D721Med (cell line): ENCODE measurements at regions not wholly inside any gene's neighbourhood (a gene's known extent, or its start where the extent isn't known, plus 50 kb on each side); places are given as distances from the start of the nearest gene placed in this dataset.
"Not testable (repeated sequence)": the region's sequence is repeated elsewhere in the genome, so short reads cannot be mapped to it uniquely, and the experiment has no call there.

ENCODE experiments used
- DNase-seq: peaks from one replicate; pipeline ENCODE4 v3.0.0; 2011; ENCODE audit warnings: low spot score; ENCODE audit not compliant: insufficient read length
- FAIRE-seq: peaks from 2 replicates; lab custom pipeline; 2011; peaks lifted over from hg19 to GRCh38; lab: Jason Lieb, UNC
- TF ChIP-seq, protein P1 (sequence below): IDR thresholded peaks from 2 replicates; pipeline ENCODE4 v1.5.1; 2012; ENCODE audit warnings: mild to moderate bottlenecking, control low read depth; ENCODE audit not compliant: insufficient read depth; ENCODE audit errors: missing control alignments

DNA sequence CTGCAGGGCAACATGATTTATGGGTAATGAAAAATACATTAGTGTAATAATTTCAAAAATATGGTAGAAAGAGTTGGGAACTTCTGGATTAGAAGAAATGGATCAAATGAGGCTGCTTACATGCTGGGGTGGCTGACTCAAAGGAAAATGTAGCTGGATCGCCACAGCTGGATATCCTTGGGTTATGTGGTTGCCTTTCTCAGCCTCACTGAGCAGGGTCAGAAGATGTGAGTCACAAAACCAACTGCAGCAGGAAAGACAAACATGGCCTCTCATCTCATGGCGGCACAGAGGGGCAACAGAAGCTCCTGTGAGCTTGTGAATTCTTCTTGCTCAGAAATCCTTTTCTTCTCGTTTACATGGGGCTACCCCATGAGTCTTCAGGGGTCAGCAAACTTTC, 317.1 kb upstream of the SPRED2 start:
- no peak for DNase-seq
- FAIRE-seq = no peak
- TF ChIP-seq, protein P1, sequence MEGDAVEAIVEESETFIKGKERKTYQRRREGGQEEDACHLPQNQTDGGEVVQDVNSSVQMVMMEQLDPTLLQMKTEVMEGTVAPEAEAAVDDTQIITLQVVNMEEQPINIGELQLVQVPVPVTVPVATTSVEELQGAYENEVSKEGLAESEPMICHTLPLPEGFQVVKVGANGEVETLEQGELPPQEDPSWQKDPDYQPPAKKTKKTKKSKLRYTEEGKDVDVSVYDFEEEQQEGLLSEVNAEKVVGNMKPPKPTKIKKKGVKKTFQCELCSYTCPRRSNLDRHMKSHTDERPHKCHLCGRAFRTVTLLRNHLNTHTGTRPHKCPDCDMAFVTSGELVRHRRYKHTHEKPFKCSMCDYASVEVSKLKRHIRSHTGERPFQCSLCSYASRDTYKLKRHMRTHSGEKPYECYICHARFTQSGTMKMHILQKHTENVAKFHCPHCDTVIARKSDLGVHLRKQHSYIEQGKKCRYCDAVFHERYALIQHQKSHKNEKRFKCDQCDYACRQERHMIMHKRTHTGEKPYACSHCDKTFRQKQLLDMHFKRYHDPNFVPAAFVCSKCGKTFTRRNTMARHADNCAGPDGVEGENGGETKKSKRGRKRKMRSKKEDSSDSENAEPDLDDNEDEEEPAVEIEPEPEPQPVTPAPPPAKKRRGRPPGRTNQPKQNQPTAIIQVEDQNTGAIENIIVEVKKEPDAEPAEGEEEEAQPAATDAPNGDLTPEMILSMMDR = no peak

DNA sequence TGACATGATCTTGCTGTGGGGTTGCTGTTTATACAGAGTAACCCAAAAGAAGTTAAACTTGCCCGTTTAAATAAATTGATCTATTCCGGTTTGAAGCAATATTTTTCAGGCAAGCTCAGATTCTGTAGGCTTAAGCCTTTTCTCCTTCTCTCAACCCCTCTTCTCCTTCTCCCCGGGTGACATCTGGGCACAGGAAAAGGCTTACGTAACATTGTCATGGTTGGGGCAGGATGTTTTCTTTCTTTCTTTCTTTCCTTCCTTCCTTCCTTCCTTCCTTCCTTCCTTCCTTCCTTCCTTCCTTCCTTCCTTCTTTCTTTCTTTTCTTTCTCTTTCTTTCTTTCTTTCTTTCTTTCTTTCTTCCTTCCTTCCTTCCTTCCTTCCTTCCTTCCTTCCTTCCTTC, 315.5 kb upstream of the SPRED2 start:
- FAIRE-seq, DNase-seq: not testable (repeated sequence)

DNA sequence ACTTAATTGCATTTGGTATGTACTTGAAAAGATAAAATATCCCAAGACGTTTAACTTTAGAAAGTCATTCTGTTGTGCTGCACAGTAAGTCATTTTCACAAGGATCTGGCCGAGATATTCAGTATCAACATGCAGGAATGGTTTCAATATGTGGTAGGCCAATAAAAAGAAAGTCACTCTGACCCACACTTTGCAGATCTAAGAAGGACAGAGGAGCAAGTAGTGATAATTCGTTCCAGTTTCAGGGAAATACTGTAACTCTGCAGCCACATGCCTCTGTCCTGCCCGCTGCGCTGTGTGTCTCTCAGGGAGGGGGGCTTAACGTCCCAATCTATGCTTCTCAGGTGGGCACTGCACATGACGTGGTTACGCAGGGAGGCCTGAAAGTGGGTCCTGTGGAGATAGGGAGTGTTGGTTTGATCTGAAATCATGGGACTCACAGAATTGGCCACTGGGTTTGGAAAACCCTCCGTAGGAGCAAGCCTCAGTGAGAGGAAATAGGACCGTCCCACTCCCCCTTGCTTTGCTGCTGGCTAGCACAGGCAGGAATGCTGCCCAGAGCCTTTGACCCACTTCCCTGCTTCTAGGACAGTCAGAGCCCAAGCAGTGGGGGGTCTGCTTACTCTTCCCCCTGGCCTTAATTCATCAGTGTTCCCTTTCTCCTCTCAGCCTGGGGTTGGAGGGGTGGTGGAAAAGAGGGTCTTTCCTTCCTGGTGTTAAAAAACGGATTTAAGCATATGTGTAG, 314.7 kb upstream of the SPRED2 start:
- DNase-seq (no peak), FAIRE-seq (no peak)
- TF ChIP-seq, protein P1 = no peak

DNA sequence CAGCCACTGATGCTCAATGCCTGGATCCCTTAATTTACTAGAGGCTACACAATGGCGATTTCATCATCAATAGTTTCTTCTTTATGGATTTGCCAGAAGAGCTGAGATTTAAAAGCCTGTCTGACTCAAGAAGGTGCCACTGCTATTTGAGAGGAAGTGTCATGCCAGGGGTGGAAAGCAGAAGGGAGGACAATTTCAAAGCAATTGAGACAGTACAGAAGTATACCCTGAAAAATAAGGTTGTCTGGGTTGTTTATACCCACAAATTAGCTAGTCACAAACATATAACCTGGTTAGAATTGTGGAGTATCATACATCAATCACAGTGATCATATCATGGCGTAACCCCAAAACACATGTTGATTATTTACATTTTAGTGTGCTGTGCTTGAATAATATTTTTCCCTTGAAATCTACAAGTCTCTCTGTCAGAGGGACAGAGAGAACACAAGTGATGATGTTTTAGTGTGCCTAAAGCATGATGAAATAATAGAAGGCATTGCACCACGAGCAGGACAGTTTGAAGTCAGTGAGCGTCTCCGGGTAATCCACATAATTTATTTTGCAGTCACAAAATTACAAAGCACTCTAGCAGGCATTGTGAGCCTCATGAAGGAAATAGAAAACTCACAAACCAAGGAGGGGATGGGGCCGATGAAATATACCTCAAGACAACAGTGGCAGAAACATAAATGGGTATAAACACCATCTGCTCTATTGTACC, 312.2 kb upstream of the SPRED2 start:
- TF ChIP-seq, protein P1 = no peak
- DNase-seq = no peak
- no peak for FAIRE-seq

DNA sequence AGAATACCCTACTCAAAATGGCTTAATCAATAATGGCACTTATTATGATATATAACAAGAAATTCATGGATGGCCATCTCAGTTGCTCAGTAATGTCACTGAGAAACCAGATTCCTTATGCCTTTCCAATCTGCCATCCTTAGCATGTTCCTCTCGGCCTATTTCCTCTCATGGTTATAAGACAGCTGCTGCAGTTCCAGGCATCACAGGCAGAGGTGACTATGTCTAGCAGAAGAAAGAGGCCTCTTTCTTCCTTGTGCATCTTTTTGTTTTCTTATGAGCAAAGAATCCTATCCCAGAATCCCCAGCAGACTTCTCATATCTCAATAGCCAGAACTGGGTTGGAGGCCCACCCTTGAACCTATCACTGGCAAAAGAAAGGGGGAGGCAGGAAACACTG, 310.6 kb upstream of the SPRED2 start:
- TF ChIP-seq, protein P1 = no peak
- FAIRE-seq (no peak), DNase-seq (no peak)

DNA sequence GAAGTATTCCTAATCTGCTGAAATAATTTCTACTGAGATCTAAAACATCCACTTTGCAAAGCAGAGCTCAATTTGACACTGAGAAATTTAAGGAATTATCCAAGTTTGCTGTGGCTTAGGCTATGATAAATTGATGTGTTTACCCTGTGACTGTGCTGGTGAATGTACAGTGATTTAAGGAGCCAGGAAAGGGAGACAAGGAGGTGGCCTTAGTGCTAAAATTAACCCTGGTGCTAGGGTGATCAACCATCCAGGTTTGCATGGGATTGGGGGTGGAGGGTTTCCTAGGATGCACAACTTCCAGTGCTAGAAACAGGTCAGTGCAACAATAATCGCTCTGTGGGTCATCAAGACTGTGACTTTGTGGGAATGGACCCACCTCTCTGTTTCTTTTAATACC, 307.5 kb upstream of the SPRED2 start:
- no peak for DNase-seq
- no peak for FAIRE-seq

DNA sequence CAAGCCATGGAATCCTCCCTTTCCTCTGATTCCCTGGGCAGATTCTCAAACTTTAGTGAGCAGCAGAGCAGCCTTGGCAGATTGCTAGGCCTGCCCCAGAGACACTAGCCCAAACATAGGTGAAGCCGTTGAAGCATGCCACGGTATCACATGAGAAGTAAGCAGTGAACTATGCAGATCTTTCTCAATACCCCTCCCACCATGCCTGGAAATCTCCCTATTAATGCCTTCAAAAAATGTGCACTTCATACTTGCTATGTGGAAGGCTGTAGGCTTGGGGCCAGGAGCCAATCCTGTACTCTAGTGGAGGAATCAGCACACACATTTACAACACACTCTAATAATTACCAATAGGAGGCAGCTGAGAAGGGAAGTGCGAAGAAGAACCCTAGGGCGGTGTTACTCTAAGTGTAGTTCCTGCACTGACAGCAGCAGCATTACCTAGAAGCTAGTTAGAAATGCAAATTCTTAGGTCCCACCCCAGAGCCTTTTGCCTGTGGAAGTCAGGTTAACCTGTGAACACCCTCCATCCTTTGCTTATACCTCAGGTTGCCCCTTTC, 305.1 kb upstream of the SPRED2 start:
- TF ChIP-seq, protein P1 = no peak
- DNase-seq (no peak), FAIRE-seq (no peak)

More for the DNA sequence above, 307.5 kb upstream of the SPRED2 start:
- TF ChIP-seq, protein P1 = no peak
